HG02840 (cell line): ENCODE measurements at regions not wholly inside any gene's neighbourhood (a gene's known extent, or its start where the extent isn't known, plus 50 kb on each side); places are given as distances from the start of the nearest gene placed in this dataset.

Source experiments
- ATAC-seq: cut with Tn5 transposase; IDR thresholded peaks from one replicate; pipeline ENCODE4 v1.9.1; 2021; ENCODE audit warnings: mild to moderate bottlenecking, moderate library complexity, moderate number of reproducible peaks; ENCODE audit not compliant: unreplicated experiment, low FRiP score

DNA sequence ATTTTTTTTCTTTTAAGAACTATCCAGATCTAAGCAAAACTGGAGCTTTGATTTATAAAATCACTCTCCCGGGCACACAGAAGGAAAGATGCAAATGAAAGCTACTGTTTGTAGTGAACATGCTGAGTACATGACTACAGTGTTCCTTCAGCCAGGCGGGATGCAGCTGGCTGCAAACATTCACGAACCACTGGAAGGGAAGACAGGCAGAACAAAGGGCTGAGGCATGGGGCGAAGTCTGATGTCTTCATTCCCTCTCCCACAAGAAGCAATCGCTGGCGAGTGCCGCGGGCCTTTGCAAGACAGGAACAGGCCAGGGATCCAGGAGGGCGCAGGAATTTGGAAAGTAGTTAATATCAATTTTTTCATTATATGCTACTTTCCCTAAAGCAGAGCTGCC is 257.9 kb upstream of the AJAP1 start:
- ATAC-seq = no peak

DNA sequence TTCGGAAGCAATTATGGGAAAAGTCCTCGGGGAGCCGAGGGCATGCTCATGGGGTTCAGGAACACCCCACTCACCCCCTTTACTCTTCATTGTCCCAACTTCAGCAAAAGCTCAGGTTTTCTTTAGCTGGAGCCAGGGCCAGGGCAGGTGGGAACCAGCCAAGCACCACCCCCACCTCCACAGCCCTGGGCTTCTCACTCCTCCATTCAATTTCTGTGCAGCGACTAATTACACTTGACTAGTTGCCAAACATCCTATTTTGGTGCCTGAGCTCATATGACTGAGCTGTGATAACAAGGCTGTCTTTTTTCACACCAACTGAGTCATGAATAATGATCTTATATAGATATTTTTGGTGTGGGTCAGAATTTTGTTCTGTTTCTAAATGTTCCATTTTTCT is 257.2 kb upstream of the AJAP1 start:
- ATAC-seq = no peak

DNA sequence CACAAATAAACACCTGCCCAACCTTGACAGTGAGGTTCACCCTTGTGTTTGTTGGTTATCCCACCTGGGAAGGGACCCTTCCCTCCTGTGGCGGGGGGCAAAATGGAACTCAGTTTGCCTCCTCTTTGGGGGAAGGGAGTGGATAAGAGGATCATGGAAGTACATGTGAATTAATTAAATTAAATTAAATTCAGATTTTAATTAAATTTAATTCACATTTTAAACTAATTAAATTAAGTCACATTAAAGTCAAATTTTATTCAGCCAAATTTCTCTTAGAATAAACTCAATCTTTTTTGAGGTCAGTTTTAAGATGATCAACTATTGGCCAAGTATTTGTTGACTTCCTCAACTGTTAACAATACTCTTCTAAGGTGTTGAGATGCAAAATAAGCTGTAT is 252.4 kb upstream of the AJAP1 start:
- ATAC-seq = no peak

DNA sequence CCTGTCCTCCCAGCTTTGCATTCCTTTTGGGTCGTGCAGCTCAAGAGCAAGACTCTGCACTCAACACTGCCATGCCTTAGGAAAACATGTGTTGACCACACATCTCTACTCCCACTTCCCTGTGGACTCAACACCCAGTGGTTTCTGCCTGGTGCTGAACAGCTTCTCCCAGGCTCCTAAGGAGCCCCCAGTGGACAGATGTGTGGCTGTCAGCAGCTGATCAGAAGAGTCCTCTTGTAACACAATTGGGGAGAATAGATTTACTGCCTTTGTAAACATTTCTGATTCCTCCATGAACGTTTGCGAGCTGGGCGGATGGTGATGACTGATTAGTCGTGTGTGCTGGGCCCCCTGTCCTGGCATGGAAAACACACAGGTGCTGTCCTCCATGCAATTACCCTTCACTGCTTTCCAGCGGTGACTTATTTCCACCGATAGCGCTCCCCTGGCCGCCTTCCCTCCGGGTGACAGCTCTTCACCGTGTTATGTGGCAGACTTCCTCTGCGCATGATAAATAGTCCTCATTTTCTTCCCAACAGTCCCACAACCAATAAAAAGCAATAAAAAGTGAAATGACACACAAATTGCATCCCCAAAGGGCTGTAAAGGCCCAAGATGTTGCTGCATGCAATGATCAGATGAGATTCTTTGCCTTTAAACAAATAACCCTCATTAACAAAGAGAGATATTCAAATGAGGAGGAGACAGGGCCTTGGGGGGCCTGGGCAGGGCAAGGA is 249.4 kb upstream of the AJAP1 start:
- no peak for ATAC-seq

DNA sequence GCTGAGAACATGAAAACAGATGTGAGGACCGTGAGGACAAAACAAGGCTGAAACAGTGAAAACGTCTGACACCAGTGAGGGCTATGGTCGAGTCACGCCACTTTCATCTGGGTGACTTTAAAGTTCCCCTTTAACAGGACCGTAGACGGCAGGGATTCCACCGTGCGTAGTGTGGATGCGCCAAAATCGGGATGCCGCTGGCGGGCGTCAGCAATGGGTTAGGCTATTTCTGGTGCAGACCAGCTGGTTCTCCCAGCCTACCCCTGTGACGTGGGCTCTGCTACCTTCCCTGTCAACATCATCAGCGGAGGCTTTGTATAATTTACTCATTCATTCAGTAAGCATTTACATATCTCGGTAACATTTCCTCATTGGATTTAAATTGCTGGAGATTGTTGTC is 246.6 kb upstream of the AJAP1 start:
- ATAC-seq = no peak

DNA sequence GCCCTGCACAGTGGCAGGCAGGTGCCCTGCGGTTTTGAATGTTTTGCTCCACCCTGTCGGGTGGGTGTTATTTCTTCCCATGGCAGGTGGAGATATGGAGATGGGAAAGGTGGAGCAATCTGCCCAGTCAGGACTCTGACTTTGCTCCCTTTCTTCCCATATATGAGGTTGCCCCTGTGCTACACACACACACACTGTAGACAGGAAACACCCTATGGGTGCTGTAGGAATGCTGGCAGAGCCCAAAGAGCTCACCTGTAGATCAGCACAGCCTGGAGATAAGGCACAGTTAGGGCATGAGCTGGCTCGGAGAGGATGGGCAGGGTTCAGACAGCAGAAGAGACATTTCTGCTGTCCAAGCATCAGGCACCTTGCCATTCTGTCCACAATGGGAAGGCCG is 246.0 kb upstream of the AJAP1 start:
- no peak for ATAC-seq

DNA sequence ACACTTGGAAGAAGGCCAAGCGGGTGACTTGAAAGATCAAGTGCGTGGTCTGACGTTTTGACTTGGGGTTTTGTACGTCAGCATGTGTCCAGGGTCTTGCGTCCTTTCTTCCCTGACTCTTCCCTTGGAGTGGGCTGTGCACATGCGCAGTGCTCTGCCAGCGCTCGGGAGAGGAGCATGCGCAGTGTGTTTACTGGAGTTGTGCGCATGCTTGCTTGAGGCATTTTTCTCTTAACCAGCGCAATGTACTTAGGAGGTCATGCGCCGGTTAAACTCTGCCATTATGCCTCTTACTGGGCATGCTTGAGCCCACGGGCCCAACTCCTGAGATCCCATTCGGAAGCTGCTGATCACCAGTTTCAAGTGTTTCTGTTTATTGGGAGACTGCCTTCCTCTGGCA is 242.5 kb upstream of the AJAP1 start:
- ATAC-seq = no peak

DNA sequence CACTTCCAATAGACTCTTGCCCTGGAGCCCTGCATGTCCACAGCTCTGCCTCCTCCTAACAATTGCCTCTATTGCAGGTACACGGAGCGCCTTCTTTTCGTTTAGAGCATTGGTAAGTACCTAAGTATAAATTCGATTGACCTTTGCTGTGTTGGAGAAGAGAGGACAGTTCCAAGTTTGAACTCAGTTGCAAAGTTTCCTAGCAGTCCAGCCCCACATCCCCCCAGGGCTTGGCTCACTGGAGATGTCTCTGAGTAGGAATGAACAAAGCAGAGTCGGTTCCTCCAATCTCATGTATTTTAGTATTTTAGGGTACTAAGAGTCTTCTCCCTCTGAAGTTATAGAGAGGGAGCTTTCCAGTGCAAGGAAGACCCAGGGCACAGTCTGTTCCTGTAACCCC is 238.9 kb upstream of the AJAP1 start:
- no peak for ATAC-seq

DNA sequence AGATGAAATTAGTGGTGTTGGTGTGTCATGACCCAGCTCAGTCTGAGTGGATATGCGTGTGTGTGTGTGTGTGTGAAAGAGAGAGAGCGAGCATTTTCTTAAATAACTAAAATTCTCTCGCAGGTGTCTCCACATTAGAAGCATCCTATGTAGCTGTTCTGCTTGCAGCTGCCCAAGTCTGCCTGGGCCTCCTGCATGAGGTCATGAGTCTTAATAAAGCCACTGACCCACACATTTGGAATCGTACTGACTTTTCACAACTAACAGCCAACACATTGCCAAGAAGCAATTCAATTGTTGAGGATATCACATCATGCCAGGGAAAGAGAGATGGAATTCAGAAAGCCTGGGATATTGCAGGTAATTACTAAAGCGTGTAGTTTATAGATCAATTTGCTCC is 238.2 kb upstream of the AJAP1 start:
- no peak for ATAC-seq

DNA sequence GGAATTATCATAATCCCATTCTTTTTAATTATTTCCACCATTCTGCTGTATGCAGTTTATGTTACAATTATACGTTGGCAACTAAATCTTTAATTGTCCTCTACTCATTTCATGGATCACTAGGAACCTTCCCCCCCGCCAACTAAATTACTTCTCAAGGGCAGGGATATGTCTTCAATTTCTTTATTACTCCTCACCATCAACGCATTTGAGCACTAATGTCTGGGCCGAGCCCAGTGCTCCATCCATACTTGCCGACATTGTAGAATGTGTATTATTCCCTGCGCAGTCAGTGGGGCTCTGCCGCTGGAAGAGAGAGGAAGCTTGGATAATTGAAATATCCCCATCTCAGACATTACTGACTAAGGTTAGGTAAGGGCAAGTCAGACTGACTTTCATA is 236.4 kb upstream of the AJAP1 start:
- ATAC-seq = no peak

DNA sequence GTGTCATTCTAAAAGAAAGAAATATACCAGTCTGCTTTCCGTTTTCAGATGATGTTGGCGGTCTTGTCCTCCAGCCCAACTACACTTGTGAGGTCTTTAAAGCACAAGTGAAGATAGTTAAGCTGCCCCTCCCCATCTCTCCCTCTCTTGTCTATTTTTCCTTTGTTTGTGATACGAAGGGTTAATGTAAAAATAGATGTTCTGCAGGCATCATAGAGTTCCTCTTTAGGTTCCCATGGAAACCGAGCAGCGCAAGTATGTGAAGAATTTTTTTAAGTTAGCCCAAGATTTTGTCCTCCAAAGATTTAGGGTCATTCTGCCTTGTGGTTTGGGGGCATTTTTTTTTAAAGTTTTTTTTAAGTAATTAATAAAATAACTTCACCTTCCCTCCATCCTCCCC is 232.4 kb upstream of the AJAP1 start:
- no peak for ATAC-seq

DNA sequence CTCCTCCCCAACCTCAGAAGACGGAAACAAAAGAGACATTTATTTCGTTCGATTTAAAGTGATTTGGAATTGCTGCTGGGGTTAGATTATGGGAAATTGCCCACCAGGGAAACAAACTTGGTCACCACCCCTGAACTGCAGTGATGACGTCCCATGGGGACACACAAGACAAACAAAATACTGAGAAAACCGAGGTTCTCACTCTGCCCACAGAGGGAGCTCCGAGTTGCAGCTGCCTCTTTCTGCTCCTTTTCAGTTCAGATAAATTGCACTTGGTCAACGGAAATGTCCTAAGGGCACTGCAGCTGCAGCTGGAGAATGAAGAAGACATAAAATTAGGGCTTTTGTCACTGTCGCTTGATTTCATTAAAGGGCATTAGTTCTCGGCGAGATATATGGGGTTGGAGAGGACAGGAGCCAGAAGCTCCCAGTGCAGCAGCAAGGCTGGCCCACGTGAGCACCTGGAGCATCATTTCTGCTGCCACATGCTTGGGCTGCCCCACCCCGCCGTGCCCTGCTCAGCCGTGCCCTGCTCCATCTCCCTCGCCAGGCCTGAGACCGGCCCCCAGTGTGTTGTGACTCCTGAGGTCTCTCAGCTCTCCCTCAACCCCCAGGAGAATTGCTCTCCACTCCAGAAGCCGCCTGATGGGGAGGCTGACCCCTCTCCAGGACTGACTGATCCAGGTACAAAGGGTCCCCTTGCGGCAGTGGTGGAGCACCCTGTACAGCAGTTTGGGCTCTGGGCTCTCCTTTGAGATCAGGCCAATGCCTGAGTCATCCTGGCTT is 231.7 kb upstream of the AJAP1 start:
- no peak for ATAC-seq

DNA sequence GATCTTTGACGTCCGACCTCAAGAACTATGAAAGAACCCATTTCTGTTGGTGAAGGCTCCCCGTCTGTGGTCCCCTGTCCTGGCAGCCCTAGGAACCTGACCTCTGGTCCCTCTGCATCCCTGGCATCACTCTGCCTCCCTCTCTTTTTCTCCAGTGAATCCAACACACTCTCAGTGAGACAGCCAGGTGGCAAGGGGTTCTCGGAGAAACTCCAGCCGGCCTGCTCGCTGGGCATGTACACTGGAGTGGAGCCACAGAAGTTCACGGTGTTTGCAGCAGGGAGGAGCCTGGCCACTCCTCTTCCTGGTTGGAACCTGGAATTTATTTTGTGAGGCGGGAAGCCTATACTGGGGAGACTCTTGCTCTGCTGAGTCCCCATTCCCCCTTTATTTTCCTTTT is 230.2 kb upstream of the AJAP1 start:
- no peak for ATAC-seq

DNA sequence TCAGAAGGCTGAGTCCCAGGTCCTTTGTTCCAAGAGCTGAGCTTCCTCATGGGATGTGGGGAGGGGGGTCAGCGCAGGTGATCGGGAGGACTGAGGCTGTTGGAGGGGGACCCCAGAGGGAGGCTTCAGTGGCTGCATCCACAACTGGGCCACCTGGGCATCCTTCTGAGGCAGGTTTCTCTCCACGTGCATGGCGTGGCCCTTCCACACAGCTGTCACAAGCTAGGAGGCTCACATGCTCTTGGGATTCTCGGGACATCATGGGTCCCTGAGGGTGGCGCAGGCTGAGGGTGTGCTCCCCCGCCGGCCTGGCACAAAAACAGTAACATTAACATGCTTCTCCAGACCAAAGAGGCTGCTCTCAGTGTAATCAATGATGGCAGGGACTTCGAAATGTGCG is 229.6 kb upstream of the AJAP1 start:
- no peak for ATAC-seq

DNA sequence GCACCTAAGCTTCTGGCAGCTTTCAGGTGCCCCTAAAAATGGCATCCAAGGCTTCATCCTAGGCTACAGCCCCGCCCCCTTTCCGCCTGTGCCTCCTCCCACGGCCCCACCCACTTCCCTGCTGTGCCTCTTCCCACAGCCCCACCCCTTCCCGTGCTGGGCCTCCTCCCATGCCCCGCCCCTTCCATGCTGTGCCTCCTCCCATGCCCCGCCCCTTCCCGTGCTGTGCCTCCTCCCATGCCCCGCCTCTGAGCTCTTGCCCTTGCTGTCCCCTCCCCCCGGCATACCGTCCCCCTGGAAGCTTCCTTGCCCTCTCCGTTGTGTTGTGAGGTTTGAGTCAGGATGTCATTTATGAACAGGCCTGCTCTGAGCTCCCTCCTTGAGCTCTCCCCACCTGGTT is 228.5 kb upstream of the AJAP1 start:
- ATAC-seq = no peak

DNA sequence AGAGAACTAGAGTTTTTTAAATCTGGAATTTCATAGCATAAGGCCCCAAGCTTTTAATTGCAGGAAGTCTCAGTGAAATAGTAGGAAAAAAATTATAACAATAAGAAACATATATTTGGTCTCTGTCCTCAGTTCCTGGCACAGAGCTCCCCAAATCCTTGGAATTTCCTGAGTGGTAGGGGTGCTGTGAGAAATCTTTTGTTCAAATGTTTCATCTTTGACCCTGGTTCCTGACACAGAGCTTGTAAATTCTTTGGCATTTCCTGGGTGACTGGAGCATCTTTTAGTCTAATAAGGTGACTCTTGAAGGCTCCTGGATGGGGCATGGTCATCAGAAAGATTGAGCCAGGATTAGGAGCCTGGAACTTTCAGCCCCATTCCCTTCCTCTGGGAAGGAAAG is 225.7 kb upstream of the AJAP1 start:
- ATAC-seq = no peak

DNA sequence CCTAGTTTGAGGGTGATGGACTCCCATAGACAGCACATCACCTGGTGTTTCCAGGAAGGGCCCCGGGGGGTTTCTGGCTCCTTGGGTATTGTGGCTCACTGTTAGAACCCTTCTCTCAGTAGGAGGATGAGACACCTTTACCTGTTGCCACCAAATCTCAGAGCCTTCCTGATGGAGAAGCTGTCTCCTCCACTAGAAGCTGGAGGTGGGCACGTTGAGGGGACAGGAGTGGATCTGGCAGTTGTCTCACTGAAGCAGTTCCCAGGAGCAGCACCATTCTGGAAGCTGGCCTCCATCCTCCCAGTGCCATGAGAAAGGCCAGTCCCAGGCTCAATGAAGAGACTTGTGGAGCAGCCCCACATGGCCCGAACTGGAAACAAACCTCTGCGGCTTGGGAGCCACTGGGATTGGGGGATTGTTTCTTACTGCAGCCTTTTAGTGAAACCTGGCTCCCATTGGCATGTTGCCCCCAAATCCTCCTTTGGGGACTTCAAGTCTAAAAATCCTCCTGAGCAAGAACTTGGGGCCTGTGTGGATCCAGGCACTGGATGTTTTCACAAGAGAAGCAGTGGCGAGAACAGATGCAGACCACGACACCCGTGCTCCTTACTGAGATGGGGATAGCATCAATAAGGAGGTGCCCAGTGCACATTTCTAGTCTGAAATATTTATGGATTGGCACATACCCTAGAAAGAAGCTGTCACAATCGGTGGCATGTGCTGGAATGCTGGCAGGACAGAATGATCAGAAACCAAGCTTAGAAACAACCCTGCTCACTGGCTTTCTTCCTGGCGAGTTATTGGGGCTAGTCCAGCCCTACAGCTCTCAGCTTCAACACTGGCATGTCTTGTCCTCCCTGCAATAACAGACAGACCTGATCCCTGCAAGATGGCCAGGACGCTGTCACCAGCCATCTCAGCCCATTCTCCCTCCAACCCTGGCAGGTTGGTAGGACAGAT is 223.7 kb upstream of the AJAP1 start:
- no peak for ATAC-seq

DNA sequence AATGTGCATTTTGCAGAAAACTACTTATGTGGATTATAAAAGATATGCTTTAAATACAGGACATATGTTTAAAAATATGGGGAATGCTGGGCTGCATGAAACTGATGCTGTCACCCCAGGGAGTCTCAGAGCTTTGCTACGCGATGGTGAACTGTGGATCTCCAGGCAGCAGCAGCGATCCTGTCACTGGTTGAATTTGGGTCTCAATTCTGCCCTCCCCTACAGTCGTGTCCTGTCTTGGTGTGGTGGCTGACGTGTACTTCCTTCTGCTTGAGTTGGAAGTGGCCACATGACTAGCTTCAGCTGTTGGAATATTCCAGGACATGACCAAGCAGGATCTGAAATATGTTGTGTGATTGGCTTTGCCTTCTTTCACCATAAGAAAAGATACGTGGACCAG is 222.9 kb upstream of the AJAP1 start:
- ATAC-seq = no peak

DNA sequence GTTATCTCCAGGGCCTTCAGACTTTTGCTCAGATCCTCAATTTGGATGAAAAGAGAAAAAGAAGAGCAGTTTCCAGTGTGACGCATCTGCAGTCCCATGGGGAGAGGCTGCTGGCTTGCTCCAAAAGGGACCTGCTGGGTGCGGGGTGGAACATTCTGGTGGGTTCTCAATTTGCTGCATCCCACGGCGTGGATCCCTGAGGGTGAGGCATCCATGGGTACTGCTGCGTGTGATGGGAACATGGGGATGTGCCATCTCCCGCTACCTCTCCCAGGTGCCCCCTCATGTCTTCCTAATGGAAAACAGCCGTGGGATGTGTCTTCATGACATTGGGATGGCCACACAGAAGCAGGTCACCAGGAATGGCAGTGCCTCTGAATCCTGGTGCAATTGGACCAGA is 221.3 kb upstream of the AJAP1 start:
- ATAC-seq = no peak

DNA sequence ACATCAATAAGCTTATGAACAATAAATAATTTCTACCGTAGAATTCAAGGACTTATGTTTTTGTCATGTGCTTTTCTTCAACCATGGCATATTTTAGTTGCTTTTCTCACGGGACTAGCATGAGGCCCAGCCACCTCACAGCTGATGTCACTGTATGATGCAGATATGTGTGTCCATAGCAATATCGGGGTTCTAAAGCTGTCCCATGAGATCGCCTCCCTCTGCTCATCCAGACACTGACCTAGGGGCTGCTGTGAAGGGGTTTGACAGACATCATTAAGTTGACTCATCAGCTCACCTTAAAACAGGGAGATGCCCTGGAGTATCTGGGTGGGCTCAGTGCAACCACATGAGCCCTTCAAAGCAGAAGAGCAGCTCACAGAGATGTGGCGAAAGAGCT is 210.3 kb upstream of the AJAP1 start:
- ATAC-seq = no peak

DNA sequence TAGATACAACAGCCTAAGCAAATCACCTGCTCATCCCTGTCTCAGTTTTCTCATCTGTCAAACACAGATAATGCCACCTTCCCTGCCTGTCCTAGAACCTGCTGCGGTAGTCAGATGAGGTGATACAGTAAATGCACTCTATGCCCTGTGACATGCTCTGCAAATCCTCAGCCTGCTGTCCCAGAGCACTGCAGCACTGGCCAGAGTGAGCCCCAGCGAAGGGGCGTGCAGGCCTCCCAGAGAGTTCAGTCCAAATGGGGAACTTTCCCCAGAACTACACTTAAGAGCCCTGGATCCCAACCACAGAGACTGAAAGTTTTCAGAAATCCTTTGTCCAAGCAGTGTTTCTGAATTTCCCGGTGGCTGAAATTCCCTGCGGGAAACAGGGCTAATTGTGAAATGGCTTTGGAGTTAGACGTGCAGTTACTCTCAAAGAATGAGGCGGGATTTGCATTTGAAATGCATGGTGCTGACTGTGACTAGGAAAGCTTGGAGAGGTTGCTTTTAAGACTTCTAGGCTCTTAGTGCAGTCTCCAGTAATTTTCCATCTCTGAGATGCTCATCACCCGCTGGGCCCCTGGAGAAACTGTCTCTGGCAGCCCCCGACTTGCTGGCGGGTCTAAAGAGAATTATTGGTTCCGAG is 206.5 kb upstream of the AJAP1 start:
- ATAC-seq = no peak
